Activated CD4-positive, alpha-beta T cell treated with anti-CD3 and anti-CD28 coated beads, Interleukin-2, Interleukin-4, amounts not matched to agents 100 ng/mL and 50 ng/mL, durations not matched to agents 16 hours and 8 hours (primary cell): ENCODE measurements at regions not wholly inside any gene's neighbourhood (a gene's known extent, or its start where the extent isn't known, plus 50 kb on each side); places are given as distances from the start of the nearest gene placed in this dataset.
"Not testable (repeated sequence)": the region's sequence is repeated elsewhere in the genome, so short reads cannot be mapped to it uniquely, and the experiment has no call there.

ENCODE experiments used
- DNase-seq: peaks from one replicate; pipeline ENCODE4 v3.0.0-alpha.2; 2020; ENCODE audit warnings: low spot score

DNA sequence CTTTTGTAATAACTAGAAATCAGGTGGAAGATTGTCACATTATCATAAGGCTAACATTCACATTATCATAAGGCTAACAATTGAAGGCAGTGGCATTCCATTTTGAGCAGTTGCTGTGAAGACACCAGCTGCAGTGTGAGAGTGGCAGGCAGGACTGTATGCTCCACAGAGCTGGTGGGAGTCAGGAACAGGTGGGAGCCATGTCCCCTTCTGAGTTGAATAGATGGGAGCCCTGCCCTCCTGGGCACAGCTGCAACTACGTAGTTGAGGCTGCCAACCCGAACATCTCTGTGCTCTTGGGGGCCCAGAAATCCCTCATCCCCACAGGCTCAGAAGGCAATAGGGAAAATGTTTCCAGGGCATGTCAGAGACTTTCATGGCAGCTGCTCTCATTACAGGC lies 1627.6 kb downstream of the SI start:
- DNase-seq: no peak

- no peak for DNase-seq
Observed at GRCh38 chr3:163438760-163439159, 1639.5 kb downstream of the SI start.

DNA sequence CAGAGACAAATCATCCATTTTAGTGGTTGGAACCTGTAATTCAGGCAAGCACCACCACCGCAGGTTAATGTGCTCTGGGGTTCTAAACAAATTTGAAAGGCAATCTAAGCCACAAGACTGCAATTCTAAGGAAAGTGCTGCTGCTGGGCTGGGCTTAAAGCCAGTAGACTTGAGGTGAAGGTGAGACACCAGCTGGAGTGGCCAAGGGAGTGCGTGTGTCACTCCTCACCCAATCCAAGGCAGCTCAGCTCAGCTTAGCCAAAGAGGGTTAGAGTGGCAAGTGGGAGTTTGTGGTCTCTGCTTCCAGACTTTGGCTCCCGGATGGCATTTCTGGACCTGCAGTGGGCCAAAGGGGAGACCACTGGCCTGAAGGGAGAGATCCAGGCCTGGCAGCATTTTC lies 1655.6 kb downstream of the SI start:
- DNase-seq: no peak

DNA sequence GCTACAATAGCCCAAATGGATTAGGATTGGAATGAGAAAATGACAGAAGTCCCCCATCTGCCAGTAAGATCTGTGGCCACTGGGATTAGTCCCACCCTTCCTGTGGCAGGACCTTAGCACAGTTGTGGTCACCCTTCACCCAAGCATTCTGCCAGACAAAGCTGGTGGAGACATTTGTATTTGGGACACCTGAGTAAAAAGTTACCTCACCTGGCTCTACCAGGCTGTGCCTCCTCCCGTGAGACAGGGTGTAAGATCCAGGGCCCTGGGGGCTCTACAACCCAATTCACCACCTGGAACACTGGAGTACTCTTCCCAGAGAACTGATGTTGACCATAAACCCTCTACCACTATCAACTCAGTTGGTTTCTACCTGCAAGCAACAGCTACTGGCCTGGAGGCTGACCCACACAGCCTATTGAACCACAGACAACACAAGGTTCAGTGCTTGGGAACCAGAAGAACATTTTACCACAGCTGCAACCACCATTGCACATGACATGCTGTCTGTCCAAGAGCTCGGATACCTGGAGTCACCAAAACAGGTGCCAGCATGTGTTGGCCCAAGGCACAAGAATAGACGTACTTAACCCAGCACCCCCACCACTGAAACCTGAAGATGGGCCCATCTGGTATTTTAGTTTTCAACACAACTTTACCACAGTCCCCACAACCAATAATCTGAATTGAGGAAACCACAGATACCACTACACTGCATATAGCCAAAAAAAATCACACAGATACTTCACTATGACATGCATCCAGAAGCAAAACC lies 1686.7 kb downstream of the SI start:
- no peak for DNase-seq

DNA sequence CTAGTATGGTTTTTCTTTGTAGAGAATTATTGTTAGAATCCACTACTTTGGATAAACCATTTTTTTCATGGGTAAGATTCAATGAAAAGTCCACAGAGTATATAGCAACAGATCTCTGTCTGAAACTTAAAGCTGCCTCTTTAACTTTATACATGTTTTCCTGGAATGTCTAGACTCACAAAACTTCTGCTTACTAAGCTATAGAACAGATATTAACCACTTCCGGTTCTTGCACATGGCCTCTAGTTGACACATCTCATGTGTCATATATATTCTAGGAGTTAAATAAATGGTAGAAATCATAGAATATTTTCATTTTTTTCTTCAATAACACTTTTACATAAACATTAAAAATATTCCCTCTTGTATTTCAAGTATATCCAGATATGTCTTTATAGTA lies 1693.9 kb downstream of the SI start:
- no peak for DNase-seq

DNA sequence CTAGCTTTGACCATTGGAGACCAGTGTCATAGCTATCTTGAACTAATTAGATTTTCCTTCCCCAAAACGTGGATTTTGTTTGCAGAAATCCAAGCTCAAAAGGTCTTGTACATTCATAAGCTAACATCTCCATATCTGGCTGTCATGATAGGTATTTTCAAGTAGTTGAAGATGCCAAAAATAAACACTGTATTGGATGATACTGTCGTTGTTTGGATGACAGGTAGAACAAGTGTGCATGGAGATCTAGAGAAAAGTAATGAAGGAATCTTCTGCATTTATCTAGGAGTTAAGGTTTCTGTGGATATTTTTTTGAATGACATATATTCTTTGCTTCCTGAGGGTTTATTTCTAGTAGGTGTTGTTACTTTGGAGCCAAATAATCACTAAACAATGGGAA lies 1696.1 kb downstream of the SI start:
- DNase-seq: no peak

- DNase-seq: no peak
Observed at GRCh38 chr3:163368168-163368567, 1710.1 kb downstream of the SI start.

- DNase-seq: no peak
Observed at GRCh38 chr3:163364717-163365116, 1713.6 kb downstream of the SI start.

DNA sequence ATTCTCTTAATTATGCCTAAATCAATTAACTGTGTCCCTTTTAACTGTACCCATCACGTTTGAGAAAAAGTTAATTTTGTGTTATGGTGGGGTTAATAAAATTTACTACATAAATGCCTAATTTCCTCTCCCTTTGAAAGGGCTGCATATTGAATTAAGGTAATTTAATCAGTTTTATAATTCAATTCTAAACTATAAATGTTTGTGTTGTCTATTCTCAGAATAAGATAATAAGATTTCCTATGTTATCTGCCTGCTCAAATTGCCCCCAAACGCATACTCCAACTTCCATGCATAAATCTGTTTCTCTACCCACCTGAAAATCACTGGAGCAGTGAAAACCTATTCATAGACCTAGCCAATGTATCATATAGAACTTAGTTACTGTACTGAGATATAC lies 1716.1 kb downstream of the SI start:
- no peak for DNase-seq

GRCh38 chr3:163361357-163361878 lies 1716.9 kb downstream of the SI start:
- DNase-seq: not testable (repeated sequence)

- DNase-seq: no peak
Observed at GRCh38 chr3:163347944-163348343, 1730.4 kb downstream of the SI start.

- no peak for DNase-seq
Observed at GRCh38 chr3:163335429-163335828, 1742.9 kb downstream of the SI start.

DNA sequence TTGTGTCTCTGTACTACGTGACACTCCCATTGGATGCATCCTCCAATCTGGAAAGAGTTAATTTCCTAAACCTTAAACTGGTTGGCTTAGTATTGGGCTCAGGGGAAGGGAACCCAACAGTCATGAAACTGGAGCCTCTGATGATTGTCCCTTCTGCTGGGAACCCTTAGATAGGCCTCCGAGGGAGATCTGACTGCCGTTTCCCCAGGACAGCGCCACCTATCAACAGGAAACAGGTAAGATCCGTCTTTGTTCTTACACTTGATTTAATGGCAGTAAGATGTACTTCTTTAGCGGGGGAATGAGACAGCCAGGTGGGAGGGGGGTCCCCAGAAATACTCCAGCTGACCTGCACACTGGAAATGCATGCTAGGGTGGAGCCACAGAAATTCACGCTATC lies 1749.6 kb downstream of the SI start:
- no peak for DNase-seq

DNA sequence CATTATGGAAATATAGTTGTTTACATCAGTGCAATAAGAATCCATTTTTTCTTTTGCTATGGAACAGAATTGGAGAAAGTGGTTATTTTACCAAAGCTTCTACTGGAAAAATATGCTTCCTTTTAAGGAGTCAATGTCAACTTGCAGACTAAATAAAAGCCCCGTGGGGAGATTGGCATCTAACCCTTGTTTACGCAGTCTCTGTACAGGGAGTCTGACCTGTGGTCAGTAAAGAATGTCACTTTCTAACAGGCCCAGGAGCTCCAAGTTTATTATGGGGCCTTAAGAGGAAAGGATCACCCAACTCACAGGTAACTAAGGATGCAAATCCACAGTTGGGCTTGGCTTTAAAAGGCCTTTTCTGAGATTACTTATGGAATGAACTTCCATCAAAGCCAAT lies 1751.2 kb downstream of the SI start:
- no peak for DNase-seq

DNA sequence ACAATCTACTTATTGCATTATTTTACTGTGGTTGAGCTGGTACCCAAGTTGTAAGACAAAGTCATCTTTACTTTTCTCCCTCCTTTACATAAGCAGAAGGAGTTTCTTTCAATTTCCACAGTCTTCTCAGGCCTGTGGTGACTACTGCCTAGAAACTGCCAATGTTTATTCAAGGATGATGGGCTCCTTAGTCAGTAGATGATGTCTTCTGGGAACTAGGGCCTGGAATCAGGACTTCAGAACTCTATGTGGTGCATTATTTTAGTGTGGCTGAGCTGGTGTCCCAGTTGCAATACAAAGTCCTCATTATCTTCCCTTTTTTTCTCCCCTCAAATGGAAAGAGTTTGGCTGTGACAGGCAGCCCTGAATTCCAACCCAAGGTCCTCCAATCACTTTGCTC lies 1762.5 kb downstream of the SI start:
- DNase-seq: no peak

GRCh38 chr3:163306405-163306804 lies 1771.9 kb downstream of the SI start:
- DNase-seq: no peak

DNA sequence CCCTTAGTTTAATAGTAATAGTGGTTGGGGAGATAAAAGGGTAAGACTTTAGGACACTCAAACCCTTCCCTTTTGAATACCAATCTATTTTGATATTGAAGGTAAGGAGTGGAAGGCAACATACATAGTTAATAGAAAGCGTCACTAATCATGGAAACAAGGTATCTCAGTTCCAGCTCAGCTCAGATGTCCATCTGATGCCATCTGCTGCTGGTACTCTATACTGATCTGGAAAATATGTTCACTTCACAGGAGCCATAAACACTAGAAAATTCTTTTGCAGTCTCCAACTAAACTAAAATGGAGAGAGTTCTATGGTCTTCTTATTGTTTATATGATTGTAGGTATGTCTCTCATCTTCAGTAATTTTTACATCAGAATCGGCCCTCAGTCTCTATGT lies 1777.1 kb downstream of the OTOL1 start:
- DNase-seq: no peak

GRCh38 chr3:163266731-163267130 lies 1770.1 kb downstream of the OTOL1 start:
- DNase-seq: no peak

DNA sequence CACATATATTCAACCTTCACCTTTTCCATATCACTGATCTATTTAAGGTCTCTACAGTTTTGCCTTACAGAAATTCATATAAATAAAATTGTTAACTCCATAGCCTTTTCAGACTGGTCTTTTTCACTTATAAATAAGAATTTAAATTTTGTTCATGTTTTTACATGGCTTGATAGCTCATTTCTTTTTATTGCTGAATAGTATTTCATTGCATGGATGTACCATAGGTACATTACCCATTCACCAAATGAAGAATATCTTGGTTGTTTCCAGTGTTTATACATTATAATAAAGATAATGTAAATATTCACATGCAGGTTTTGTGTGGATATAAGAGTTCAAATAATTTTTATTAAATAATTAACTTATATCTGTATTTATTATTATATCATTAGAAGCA lies 1765.0 kb downstream of the OTOL1 start:
- no peak for DNase-seq

GRCh38 chr3:163261056-163261455 lies 1764.4 kb downstream of the OTOL1 start:
- DNase-seq: no peak

GRCh38 chr3:163218336-163218735 lies 1721.7 kb downstream of the OTOL1 start:
- DNase-seq: no peak

GRCh38 chr3:163213838-163214237 lies 1717.2 kb downstream of the OTOL1 start:
- DNase-seq: no peak

DNA sequence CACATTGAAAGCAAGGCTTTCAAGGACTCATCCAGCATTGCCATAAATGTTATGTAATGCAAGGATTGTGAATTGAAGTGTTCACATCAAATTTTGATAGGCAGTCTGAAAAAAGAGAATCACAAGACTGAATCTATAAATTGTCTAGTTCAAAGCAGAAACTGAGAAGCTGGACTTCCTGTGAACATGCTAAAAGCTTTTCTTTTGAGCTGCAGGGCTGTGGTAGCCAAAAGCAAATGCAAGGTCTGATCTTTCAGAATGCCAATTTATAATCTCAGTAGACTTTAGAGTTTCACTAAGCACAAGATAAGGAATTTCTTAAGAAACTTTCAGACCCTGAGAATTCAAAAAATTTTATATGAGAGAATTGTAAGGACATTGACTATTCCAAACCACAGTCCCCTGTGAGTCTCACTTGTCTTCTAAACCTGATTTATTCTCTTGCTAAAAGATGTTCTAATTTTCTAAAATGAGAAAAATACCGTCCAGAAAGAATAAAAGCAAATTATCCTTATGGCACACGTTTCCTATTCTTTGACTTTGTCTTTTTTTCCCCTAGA lies 1700.3 kb downstream of the OTOL1 start:
- DNase-seq: no peak

DNA sequence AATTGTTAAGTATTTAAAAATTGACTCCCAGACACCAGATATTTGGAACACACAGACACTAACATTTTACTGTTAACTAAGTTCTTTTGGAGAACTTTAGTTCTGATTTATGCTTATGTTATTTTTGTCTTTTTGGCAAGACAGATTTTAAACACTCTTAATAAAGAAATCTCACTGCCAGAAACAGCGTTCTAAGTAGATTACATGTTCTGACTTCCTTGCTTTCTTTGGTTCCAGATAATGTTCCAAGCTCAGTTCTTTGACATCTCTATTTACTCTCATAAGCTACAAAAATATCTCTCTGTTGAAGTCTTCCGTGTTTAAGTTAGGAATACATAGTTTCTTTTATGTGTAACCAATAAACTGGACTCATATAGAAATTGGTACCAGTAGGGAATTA lies 1699.6 kb downstream of the OTOL1 start:
- no peak for DNase-seq
